Retinal pigment epithelial cell (primary cell): ENCODE measurements at regions not wholly inside any gene's neighbourhood (a gene's known extent, or its start where the extent isn't known, plus 50 kb on each side); places are given as distances from the start of the nearest gene placed in this dataset.
A peak's percentile ranks its signal among the peaks of the same experiment; 100 is the strongest.

Experiments
- DNase-seq: peaks from one replicate; pipeline ENCODE4 v3.0.0-alpha.2; 2010; ENCODE audit warnings: low read depth
- H3K4me3 ChIP-seq: 2 replicates; pipeline ENCODE4 v1.5.1; 2011; ENCODE audit warnings: mild to moderate bottlenecking, low read length, control low read depth, moderate library complexity
- CTCF ChIP-seq: conservative IDR thresholded peaks from 2 replicates; pipeline ENCODE4 v1.5.1; 2011; ENCODE audit warnings: low read depth, low read length, control low read depth, inconsistent platforms

GRCh38 chr4:29066861-29067260, 1653.3 kb upstream of the PCDH7 start:
- no peak overlapping the region for H3K4me3 ChIP-seq
- DNase-seq, result no peak
- TF ChIP-seq CTCF, result no peak

- no peak for DNase-seq
- no peak for TF ChIP-seq CTCF
These were observed 1646.6 kb upstream of the PCDH7 start for GRCh38 chr4:29073571-29073970.

GRCh38 chr4:29075366-29075765, 1644.8 kb upstream of the PCDH7 start:
- DNase-seq, result no peak

More at GRCh38 chr4:29073571-29073970, 1646.6 kb upstream of the PCDH7 start:
- H3K4me3 ChIP-seq, result no peak overlapping the region

GRCh38 chr4:29079260-29079659, 1640.9 kb upstream of the PCDH7 start:
- TF ChIP-seq CTCF, result no peak
- no peak overlapping the region for H3K4me3 ChIP-seq
- DNase-seq, result no peak

More at GRCh38 chr4:29075366-29075765, 1644.8 kb upstream of the PCDH7 start:
- H3K4me3 ChIP-seq, result no peak overlapping the region
- no peak for TF ChIP-seq CTCF

GRCh38 chr4:29081234-29081955, 1638.8 kb upstream of the PCDH7 start:
- no peak for DNase-seq
- peak; percentile 42 for TF ChIP-seq CTCF
- no peak overlapping the region for H3K4me3 ChIP-seq

- TF ChIP-seq CTCF, result no peak
- no peak for DNase-seq
These were observed 1637.5 kb upstream of the PCDH7 start for GRCh38 chr4:29082684-29083083.

GRCh38 chr4:29085748-29086147, 1634.4 kb upstream of the PCDH7 start:
- no peak for DNase-seq
- no peak overlapping the region for H3K4me3 ChIP-seq
- no peak for TF ChIP-seq CTCF

More at GRCh38 chr4:29082684-29083083, 1637.5 kb upstream of the PCDH7 start:
- no peak overlapping the region for H3K4me3 ChIP-seq
